ENCODE measurements at regions not wholly inside any gene's neighbourhood (a gene's known extent, or its start where the extent isn't known, plus 50 kb on each side); places are given as distances from the start of the nearest gene placed in this dataset.
"Not testable (repeated sequence)": the region's sequence is repeated elsewhere in the genome, so short reads cannot be mapped to it uniquely, and the experiment has no call there.

DNA sequence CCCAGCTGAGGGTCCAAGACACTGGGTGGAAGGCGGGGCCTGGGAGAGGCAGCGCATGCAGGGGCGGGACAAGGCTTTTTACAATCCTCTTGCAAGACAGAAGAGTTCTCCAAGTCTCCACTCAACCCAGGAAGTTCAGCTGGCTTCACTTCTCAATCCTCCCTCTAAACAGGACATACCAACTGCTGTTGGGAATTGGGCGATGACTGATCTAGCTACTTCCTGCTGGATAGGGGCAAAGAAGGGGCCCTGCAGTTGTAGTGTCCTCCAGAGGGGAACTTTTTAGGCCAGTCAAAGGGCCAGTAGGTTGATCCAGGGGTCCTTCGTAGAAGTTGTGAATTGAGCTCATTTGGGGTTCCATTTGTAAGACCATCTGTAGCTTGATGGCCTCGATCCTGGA, 94.6 kb upstream of the TERB2 start:
- intact Hi-C loops (cut with DNase I): no loop called here
- Histone ChIP-seq H3K4me1 (ENCODE audit: insufficient read depth) (no peaks in the 10 kb centered on the region), H3K9me3 (peaks cover 0 to 3% of the 10 kb centered on the region in 2 donors), H3K4me3 (no peak overlapping the region), H3K36me3 (no peaks in the 10 kb centered on the region), H3K27me3 (no peaks in the 10 kb centered on the region), H3K27ac (no peak overlapping the region)
- no peak for DNase-seq
- 87 to 91% (median 90%) methylated on average over 6 of the region's 6 CpGs for WGBS, 3 donors
- TF ChIP-seq POLR2A (IDR thresholded peaks at IDR 0.05) (no peak), EP300 (IDR thresholded peaks at IDR 0.05) (no peak)
- TF ChIP-seq, protein P1, sequence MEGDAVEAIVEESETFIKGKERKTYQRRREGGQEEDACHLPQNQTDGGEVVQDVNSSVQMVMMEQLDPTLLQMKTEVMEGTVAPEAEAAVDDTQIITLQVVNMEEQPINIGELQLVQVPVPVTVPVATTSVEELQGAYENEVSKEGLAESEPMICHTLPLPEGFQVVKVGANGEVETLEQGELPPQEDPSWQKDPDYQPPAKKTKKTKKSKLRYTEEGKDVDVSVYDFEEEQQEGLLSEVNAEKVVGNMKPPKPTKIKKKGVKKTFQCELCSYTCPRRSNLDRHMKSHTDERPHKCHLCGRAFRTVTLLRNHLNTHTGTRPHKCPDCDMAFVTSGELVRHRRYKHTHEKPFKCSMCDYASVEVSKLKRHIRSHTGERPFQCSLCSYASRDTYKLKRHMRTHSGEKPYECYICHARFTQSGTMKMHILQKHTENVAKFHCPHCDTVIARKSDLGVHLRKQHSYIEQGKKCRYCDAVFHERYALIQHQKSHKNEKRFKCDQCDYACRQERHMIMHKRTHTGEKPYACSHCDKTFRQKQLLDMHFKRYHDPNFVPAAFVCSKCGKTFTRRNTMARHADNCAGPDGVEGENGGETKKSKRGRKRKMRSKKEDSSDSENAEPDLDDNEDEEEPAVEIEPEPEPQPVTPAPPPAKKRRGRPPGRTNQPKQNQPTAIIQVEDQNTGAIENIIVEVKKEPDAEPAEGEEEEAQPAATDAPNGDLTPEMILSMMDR (IDR thresholded peaks at IDR 0.05): no peak

DNA sequence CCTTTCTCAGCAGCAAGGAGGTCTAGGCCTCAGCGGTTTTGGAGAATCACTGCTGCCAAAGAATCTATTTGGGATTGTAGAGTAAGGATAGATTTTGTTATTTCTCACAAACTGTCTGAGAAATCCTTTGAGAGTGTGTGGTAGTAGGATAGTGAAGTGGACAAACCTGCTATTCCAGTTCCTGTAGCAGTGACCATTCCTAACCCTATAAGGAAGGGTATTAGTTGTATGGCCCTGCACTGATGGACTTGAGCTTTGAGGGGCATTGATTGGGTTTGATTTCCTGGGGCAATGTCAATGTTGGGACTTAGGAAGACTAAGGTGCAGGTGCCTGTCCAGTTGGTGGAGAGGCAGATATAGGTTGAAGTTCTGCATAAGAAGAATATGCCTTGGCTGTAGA, 93.6 kb upstream of the TERB2 start:
- H3K4me3 ChIP-seq; H3K9me3 ChIP-seq; H3K27me3 ChIP-seq; DNase-seq; H3K4me1 ChIP-seq (ENCODE audit: insufficient read depth); intact Hi-C loops (cut with DNase I); H3K36me3 ChIP-seq; H3K27ac ChIP-seq: not testable (repeated sequence)
- 70 to 96% (median 83%) methylated on average over 1 of the region's 1 CpG for WGBS, 3 donors

DNA sequence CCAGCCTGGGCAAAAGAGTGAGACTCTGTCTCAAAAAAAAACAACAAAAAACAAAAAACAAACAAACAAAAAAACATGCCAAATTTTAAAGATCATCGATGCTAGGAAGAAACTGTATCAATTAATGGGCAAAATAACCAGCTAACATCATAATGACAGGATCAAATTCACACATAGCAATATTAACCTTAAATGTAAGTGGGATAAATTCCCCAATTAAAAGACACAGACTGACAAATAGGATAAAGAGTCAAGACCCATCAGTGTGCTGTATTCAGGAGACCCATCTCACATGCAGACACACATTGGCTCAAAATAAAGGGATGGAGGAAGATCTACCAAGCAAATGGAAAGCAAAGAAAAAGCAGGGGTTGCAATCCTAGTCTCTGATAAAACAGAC, 88.4 kb upstream of the TERB2 start:
- H3K9me3 ChIP-seq; H3K4me1 ChIP-seq (ENCODE audit: insufficient read depth); H3K27ac ChIP-seq; intact Hi-C loops (cut with DNase I); DNase-seq; H3K36me3 ChIP-seq; H3K27me3 ChIP-seq; H3K4me3 ChIP-seq: not testable (repeated sequence)
- WGBS, 3 donors: 79 to 84% (median 83%) methylated on average over 1 of the region's 1 CpG

DNA sequence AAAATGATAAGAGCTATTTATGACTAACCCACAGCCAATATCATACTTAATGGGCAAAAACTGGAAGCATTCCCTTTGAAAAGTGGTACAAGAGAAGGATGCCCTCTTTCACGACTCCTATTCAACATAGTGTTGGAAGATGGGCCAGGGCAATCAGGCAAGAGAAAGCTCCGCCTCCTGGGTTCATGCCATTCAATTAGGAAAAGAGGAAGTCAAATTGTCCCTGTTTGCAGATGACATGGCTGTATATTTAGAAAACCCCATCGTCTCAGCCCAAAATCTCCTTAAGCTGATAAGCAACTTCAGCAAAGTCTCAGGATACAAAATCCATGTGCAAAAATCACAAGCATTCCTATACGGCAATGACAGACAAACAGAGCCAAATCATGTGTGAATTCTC, 86.4 kb upstream of the TERB2 start:
- DNase-seq; H3K27me3 ChIP-seq; H3K36me3 ChIP-seq; H3K4me3 ChIP-seq; H3K4me1 ChIP-seq (ENCODE audit: insufficient read depth); intact Hi-C loops (cut with DNase I); H3K9me3 ChIP-seq; H3K27ac ChIP-seq: not testable (repeated sequence)
- WGBS, 3 donors: 68 to 79% (median 75%) methylated on average over 4 of the region's 4 CpGs

DNA sequence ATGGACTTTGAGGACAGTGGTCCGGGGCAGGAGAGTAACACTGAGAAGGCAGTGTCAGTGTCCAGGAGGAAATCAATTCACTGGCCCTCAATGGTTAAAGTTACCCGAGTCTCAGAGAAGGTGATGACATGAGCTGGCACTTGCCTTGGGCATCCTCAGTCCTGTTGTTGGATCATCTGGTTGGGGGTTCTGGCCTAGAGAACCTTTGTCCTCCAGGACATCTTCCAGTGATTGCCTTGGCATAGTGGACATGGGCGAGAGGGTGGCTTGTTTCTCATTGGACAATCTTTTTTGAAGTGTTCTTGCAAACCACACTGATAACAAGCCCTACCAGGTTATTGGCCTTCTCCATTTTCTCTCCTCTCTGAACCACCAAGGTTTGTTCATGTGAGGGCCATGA, 83.4 kb upstream of the TERB2 start:
- no peak overlapping the region for H3K27ac ChIP-seq
- no peaks in the 10 kb centered on the region for H3K9me3 ChIP-seq
- TF ChIP-seq, protein P1 (IDR thresholded peaks at IDR 0.05): no peak
- TF ChIP-seq POLR2A (IDR thresholded peaks at IDR 0.05): no peak
- TF ChIP-seq EP300 (IDR thresholded peaks at IDR 0.05): no peak
- H3K4me1 ChIP-seq (ENCODE audit: insufficient read depth): no peaks in the 10 kb centered on the region
- no peaks in the 10 kb centered on the region for H3K36me3 ChIP-seq
- WGBS, 3 donors: 65 to 72% (median 69%) methylated on average over 3 of the region's 3 CpGs
- intact Hi-C loops (cut with DNase I): no loop called here
- no peak overlapping the region for H3K4me3 ChIP-seq
- no peak for DNase-seq
- H3K27me3 ChIP-seq: no peaks in the 10 kb centered on the region

DNA sequence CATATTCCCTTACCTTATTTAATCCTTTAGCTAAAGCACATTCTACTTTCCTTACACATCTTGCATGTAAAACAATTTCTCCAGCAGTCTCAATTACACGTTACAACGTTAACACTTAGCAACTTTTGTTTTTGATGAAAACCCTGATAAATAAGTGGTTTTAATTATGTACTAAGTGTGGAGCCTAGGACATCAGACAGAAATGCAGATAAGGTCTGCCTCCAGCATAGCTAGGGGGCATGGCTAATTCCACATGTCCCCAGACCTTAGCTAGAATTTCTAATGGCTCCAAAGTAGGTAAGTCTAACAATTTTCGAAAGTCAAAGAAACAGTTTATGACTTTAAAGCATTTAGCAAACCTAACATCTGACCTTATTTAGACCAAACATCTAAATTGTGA, 77.4 kb upstream of the TERB2 start:
- Histone ChIP-seq H3K27me3 (no peaks in the 10 kb centered on the region), H3K4me3 (no peak overlapping the region), H3K36me3 (no peaks in the 10 kb centered on the region), H3K4me1 (ENCODE audit: insufficient read depth) (no peaks in the 10 kb centered on the region), H3K27ac (no peak overlapping the region), H3K9me3 (no peaks in the 10 kb centered on the region)
- 85 to 93% (median 85%) methylated on average over 3 of the region's 3 CpGs for WGBS, 3 donors
- no peak for DNase-seq
- intact Hi-C loops (cut with DNase I): no loop called here
- TF ChIP-seq EP300 (IDR thresholded peaks at IDR 0.05) (no peak), POLR2A (IDR thresholded peaks at IDR 0.05) (no peak)
- TF ChIP-seq, protein P1 (IDR thresholded peaks at IDR 0.05): no peak
